Breast epithelium (tissue), 3 donors: ENCODE measurements at regions not wholly inside any gene's neighbourhood (a gene's known extent, or its start where the extent isn't known, plus 50 kb on each side); places are given as distances from the start of the nearest gene placed in this dataset.

Experiments
- POLR2A ChIP-seq: fragments of 450-650 bp; IDR thresholded peaks from one replicate; pipeline ENCODE4 v1.6.1; 2016; ENCODE audit warnings: antibody characterized with exemption, mild to moderate bottlenecking, moderate library complexity
- POLR2AphosphoS5 ChIP-seq, 3 donors: sonication (generic); formaldehyde crosslinking; IDR thresholded peaks; one replicate each; pipeline ENCODE4 v1.6.1; 2017; ENCODE audit warnings: antibody characterized with exemption in 3 of 3
- TF ChIP-seq, protein P1 (sequence below), 3 donors: fragments of 450-650 bp; IDR thresholded peaks; one replicate each; pipeline ENCODE4 v1.5.1; 2016 to 2017; ENCODE audit warnings: antibody characterized with exemption in 3 of 3, mild to moderate bottlenecking in 3 of 3, moderate library complexity in 3 of 3

DNA sequence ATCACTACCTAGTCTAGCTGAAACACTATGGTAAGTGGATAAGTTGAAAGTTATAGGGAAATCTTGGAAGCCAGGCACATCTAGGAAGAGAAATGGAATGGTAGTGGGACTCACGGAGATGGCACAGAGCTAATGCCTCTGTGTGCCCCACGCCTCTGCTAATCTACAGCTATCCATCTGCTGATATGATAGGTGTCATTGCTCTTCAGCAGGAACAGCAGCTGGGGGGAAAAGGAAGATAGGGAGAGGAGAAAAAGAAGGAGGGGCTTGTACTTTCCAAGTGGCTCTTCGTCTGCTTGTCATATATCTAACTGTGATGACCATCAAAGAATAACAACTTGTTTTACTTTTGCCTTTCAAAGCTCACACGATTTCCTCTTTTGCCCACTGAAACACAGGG is 1199.1 kb upstream of the SORCS1 start:
- TF ChIP-seq POLR2A (no peak), POLR2AphosphoS5 (IDR thresholded peaks at IDR 0.05) (no peak)
- TF ChIP-seq, protein P1, sequence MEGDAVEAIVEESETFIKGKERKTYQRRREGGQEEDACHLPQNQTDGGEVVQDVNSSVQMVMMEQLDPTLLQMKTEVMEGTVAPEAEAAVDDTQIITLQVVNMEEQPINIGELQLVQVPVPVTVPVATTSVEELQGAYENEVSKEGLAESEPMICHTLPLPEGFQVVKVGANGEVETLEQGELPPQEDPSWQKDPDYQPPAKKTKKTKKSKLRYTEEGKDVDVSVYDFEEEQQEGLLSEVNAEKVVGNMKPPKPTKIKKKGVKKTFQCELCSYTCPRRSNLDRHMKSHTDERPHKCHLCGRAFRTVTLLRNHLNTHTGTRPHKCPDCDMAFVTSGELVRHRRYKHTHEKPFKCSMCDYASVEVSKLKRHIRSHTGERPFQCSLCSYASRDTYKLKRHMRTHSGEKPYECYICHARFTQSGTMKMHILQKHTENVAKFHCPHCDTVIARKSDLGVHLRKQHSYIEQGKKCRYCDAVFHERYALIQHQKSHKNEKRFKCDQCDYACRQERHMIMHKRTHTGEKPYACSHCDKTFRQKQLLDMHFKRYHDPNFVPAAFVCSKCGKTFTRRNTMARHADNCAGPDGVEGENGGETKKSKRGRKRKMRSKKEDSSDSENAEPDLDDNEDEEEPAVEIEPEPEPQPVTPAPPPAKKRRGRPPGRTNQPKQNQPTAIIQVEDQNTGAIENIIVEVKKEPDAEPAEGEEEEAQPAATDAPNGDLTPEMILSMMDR (IDR thresholded peaks at IDR 0.05) = no peak
